ENCODE measurements at regions not wholly inside any gene's neighbourhood (a gene's known extent, or its start where the extent isn't known, plus 50 kb on each side); places are given as distances from the start of the nearest gene placed in this dataset.

GRCh38 chr2:120605231-120605935 is 130.3 kb upstream of the GLI2 start:
- WGBS (ENCODE audit: insufficient coverage, low coverage, missing lambda C conversion rate), result 0% methylated on average over 6 of the region's 10 CpGs
- intact Hi-C loops (cut with micrococcal nuclease), result no loop called here
- ATAC-seq, result no peak
- no peaks in the 10 kb centered on the region for H3K4me1 ChIP-seq (replicated peaks in 1 of 2; ENCODE audit: control insufficient read depth in 2 of 2, insufficient read depth in 2 of 2, low read length in 2 of 2)
- DNase-seq (ENCODE audit: extremely low read depth in 1 of 4, low spot score in 3 of 4), result no peak
- H3K9ac ChIP-seq (ENCODE audit: insufficient read depth in 1 of 2, low read depth in 2 of 2, low read length in 2 of 2), result no peak overlapping the region
- H3K4me3 ChIP-seq, result no peak overlapping the region
- ChIA-PET POLR2A (interaction anchor here (0.6 to 0.8 kb wide), 2 partner anchors 9 to 215 kb away, joined by 3 read pairs; no protein-coding TSS in a partner anchor), CTCF (ENCODE audit: low intra/inter-chr PET ratio) (no interaction called here)
- no peaks in the 10 kb centered on the region for H3K79me2 ChIP-seq (ENCODE audit: control insufficient read depth, insufficient read depth, low read length)
- FAIRE-seq, result no peak
- no peaks in the 10 kb centered on the region for H4K20me1 ChIP-seq (replicated peaks; ENCODE audit: control insufficient read depth, insufficient read depth, low read length)
- no peak overlapping the region for H2AFZ ChIP-seq (ENCODE audit: low read depth, low read length)
- TF ChIP-seq CEBPB (tag; IDR thresholded peaks at IDR 0.05) (no peak), BRF1 (IDR thresholded peaks at IDR 0.05; ENCODE audit: borderline replicate concordance, extremely low read depth, insufficient read length) (no peak), NKRF (IDR thresholded peaks at IDR 0.05; ENCODE audit: borderline replicate concordance) (no peak), ZNF282 (CRISPR knock-in tag; IDR thresholded peaks at IDR 0.05) (no peak), ELF1 (tag; IDR thresholded peaks at IDR 0.05) (no peak), CREM (IDR thresholded peaks at IDR 0.05; ENCODE audit: low read depth) (no peak), MEIS2 (IDR thresholded peaks at IDR 0.05; ENCODE audit: partially characterized antibody) (no peak), SMARCA4 (IDR thresholded peaks at IDR 0.05) (no peak), ESRRA (IDR thresholded peaks at IDR 0.05; ENCODE audit: borderline replicate concordance, low read depth) (no peak), EWSR1 (IDR thresholded peaks at IDR 0.05; ENCODE audit: borderline replicate concordance, low read depth, partially characterized antibody) (no peak), CHD1 (IDR thresholded peaks at IDR 0.05; ENCODE audit: low read length) (no peak), ZNF175 (CRISPR knock-in tag; IDR thresholded peaks at IDR 0.05; ENCODE audit: low read depth) (no peak), DIDO1 (tag; IDR thresholded peaks at IDR 0.05; ENCODE audit: low read depth) (no peak)
- TF ChIP-seq, protein P1, sequence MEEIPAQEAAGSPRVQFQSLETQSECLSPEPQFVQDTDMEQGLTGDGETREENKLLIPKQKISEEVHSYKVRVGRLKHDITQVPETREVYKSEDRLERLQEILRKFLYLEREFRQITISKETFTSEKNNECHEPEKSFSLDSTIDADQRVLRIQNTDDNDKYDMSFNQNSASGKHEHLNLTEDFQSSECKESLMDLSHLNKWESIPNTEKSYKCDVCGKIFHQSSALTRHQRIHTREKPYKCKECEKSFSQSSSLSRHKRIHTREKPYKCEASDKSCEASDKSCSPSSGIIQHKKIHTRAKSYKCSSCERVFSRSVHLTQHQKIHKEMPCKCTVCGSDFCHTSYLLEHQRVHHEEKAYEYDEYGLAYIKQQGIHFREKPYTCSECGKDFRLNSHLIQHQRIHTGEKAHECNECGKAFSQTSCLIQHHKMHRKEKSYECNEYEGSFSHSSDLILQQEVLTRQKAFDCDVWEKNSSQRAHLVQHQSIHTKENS (CRISPR knock-in tag; IDR thresholded peaks at IDR 0.05), result no peak
- TF ChIP-seq, protein P2, sequence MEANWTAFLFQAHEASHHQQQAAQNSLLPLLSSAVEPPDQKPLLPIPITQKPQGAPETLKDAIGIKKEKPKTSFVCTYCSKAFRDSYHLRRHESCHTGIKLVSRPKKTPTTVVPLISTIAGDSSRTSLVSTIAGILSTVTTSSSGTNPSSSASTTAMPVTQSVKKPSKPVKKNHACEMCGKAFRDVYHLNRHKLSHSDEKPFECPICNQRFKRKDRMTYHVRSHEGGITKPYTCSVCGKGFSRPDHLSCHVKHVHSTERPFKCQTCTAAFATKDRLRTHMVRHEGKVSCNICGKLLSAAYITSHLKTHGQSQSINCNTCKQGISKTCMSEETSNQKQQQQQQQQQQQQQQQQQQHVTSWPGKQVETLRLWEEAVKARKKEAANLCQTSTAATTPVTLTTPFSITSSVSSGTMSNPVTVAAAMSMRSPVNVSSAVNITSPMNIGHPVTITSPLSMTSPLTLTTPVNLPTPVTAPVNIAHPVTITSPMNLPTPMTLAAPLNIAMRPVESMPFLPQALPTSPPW (CRISPR knock-in tag; IDR thresholded peaks at IDR 0.05), result no peak
- H3K9me3 ChIP-seq (replicated peaks; ENCODE audit: control insufficient read depth, insufficient read depth, low read depth, low read length), result no peaks in the 10 kb centered on the region
- peaks cover 10 to 53% of the 10 kb centered on the region in 2 experiments; a peak in 3 of 5 replicates for H3K27me3 ChIP-seq (ENCODE audit: control insufficient read depth in 2 of 2, insufficient read depth in 2 of 2, low read length in 2 of 2)
- BruUV-seq (replicated peaks), result no TSS peak
- H3K27ac ChIP-seq (ENCODE audit: extremely low read depth, low read depth, low read length), result no peak overlapping the region
- in situ Hi-C loops (cut with MboI), result no loop called here
- H3K9me1 ChIP-seq (ENCODE audit: control insufficient read depth, insufficient read depth, low read length), result no peaks in the 10 kb centered on the region
- H3K4me2 ChIP-seq (ENCODE audit: insufficient read depth, low read length), result no peak overlapping the region
- no peaks in the 10 kb centered on the region for H3K36me3 ChIP-seq (ENCODE audit: control insufficient read depth, insufficient read depth, low read length)
